GM12878 (cell line): ENCODE measurements at regions not wholly inside any gene's neighbourhood (a gene's known extent, or its start where the extent isn't known, plus 50 kb on each side); places are given as distances from the start of the nearest gene placed in this dataset.

ENCODE experiments used
- ATAC-seq: fragments of 200-7000 bp; cut with Tn5 transposase; 3 replicates; pipeline ENCODE4 v1.9.1; 2020; ENCODE audit warnings: mild to moderate bottlenecking, moderate library complexity
- BruUV-seq: library from RNA; stranded (reverse); fragments of 400-500 nt; replicated peaks from 2 replicates; lab custom pipeline; 2021; lab: Mats Ljungman, UMichigan
- CTCF ChIA-PET: fragments of 300-600 bp; sonication (Branson Sonifier 250); formaldehyde crosslinking; extraction: SDS; loops from one replicate; lab custom pipeline; 2021; ENCODE audit warnings: inconsistent platforms; lab: Yijun Ruan, JAX
- POLR2A ChIA-PET: fragments of 350-600 bp; formaldehyde crosslinking; extraction: SDS; loops from one replicate; lab custom pipeline; 2021; ENCODE audit warnings: inconsistent platforms; lab: Charles Lee
- RAD21 ChIA-PET: fragments of 300-600 bp; sonication (Branson Sonifier 250); formaldehyde crosslinking; loops from one replicate; lab custom pipeline; 2023; ENCODE audit warnings: antibody characterized with exemption; ENCODE audit not compliant: unreplicated experiment; lab: Charles Lee
- SMC1A ChIA-PET: fragments of 300-600 bp; sonication (Branson Sonifier 250); formaldehyde crosslinking; loops from one replicate; lab custom pipeline; 2023; ENCODE audit not compliant: unreplicated experiment, uncharacterized antibody; lab: Charles Lee
- DNase-seq: peaks from one replicate; pipeline ENCODE4 v3.0.0-alpha.2; 2011; ENCODE audit warnings: low read depth, low spot score
- FAIRE-seq: peaks from 3 replicates; lab custom pipeline; 2011; peaks lifted over from hg19 to GRCh38; lab: Jason Lieb, UNC
- H2AFZ ChIP-seq: 2 replicates; pipeline ENCODE4 v1.6.0; 2011; ENCODE audit warnings: low read depth, low read length, control low read depth; ENCODE audit not compliant: control insufficient read depth
- H3K27ac ChIP-seq: 2 replicates; pipeline ENCODE4 v1.5.1; 2011; ENCODE audit warnings: control low read depth; ENCODE audit not compliant: control insufficient read depth, insufficient read depth
- H3K27me3 ChIP-seq, 2 experiments: replicated peaks in 1 of 2; 2 replicates each; pipeline versions ENCODE4 v1.6.0 to v1.6.1; 2011; ENCODE audit warnings: low read length in 1 of 2; ENCODE audit not compliant: control insufficient read depth in 2 of 2, insufficient read depth in 2 of 2
- H3K36me3 ChIP-seq, 2 experiments: 2 replicates each; pipeline ENCODE4 v1.5.1; 2011; ENCODE audit warnings: low read length in 1 of 2; ENCODE audit not compliant: control insufficient read depth in 2 of 2, insufficient read depth in 2 of 2
- H3K4me1 ChIP-seq: 2 replicates; pipeline ENCODE4 v1.6.1; 2011; ENCODE audit warnings: mild to moderate bottlenecking, low read length, moderate library complexity, mixed read lengths; ENCODE audit not compliant: control insufficient read depth, insufficient read depth
- H3K4me2 ChIP-seq: 2 replicates; pipeline ENCODE4 v1.6.0; 2011; ENCODE audit warnings: control low read depth; ENCODE audit not compliant: control insufficient read depth, insufficient read depth
- H3K4me3 ChIP-seq: fragments of 200-600 bp; sonication (generic); 2 replicates; pipeline ENCODE4 v1.5.1; 2016
- H3K79me2 ChIP-seq: 2 replicates; pipeline ENCODE4 v1.6.0; 2011; ENCODE audit warnings: low read length; ENCODE audit not compliant: control insufficient read depth, insufficient read depth
- H3K9ac ChIP-seq: 2 replicates; pipeline ENCODE4 v1.8.0; 2011; ENCODE audit warnings: low read length, control low read depth, mixed read lengths; ENCODE audit not compliant: control insufficient read depth, insufficient read depth
- H3K9me3 ChIP-seq: replicated peaks from 3 replicates; pipeline ENCODE4 v1.5.1; 2011; ENCODE audit warnings: mild to moderate bottlenecking, low read length; ENCODE audit not compliant: control insufficient read depth, insufficient read depth
- H4K20me1 ChIP-seq: 2 replicates; pipeline ENCODE4 v1.6.0; 2011; ENCODE audit not compliant: control insufficient read depth, insufficient read depth
- HDGF ChIP-seq: fragments of 450-650 bp; IDR thresholded peaks from 2 replicates; pipeline ENCODE4 v1.6.1; 2016; ENCODE audit warnings: antibody characterized with exemption
- MYC ChIP-seq: IDR thresholded peaks from 2 replicates; pipeline ENCODE4 v1.6.1; 2011; ENCODE audit warnings: mild to moderate bottlenecking, low read length, moderate library complexity, inconsistent platforms; ENCODE audit not compliant: insufficient read depth, insufficient replicate concordance, insufficient read length, severe bottlenecking
- SMARCA5 ChIP-seq: fragments of 450-650 bp; IDR thresholded peaks from 2 replicates; pipeline ENCODE4 v1.6.1; 2017; ENCODE audit warnings: mild to moderate bottlenecking
- STAT3 ChIP-seq: IDR thresholded peaks from 2 replicates; pipeline ENCODE4 v1.6.1; 2011; ENCODE audit warnings: low read depth, low read length, improper control_type of control experiment
- WGBS: methylation state at CpG from one replicate; pipeline ENCODE4 v1.1.6; 2016; ENCODE audit warnings: low lambda C conversion rate; ENCODE audit not compliant: insufficient replicate concordance, insufficient coverage; ENCODE audit errors: missing lambda C conversion rate; 5-methylcytosine and 5-hydroxymethylcytosine counted together
- in situ Hi-C: fragments of 300-500 bp; cut with MboI; formaldehyde crosslinking; loops from 9 replicates; pipeline ENCODE4 v1.14.3; 2018; ENCODE audit warnings: mixed read lengths
- intact Hi-C: fragments of 100-400 bp; cut with micrococcal nuclease; formaldehyde crosslinking; loops from one replicate; pipeline ENCODE4 v1.14.2; 2022; ENCODE audit not compliant: unreplicated experiment
- TF ChIP-seq, protein P1 (sequence below): fragments of 450-650 bp; conservative IDR thresholded peaks from 2 replicates; pipeline ENCODE4 v1.6.1; 2017; ENCODE audit warnings: mild to moderate bottlenecking, moderate library complexity

DNA sequence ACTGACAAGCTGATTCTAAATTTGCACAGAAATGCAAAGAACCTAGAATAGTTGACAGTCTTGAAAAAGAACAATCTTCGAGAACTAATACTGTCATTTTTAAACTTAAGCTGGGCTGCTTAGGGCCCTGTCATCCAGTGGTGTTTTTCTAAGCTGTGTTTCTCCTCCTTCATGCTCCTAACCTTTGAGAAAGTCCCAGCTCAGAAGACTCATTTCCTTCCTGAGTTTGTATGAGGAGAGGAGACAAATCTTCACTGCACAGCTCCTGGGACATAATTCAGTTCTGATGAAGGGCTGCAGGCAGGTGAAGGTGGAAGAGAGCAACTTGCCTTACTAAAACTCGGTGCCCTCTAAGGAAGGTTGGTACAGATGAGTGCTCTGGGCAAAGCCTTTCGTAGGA is 109.5 kb upstream of the ANKRD55 start (continued):
- TF ChIP-seq, protein P1, sequence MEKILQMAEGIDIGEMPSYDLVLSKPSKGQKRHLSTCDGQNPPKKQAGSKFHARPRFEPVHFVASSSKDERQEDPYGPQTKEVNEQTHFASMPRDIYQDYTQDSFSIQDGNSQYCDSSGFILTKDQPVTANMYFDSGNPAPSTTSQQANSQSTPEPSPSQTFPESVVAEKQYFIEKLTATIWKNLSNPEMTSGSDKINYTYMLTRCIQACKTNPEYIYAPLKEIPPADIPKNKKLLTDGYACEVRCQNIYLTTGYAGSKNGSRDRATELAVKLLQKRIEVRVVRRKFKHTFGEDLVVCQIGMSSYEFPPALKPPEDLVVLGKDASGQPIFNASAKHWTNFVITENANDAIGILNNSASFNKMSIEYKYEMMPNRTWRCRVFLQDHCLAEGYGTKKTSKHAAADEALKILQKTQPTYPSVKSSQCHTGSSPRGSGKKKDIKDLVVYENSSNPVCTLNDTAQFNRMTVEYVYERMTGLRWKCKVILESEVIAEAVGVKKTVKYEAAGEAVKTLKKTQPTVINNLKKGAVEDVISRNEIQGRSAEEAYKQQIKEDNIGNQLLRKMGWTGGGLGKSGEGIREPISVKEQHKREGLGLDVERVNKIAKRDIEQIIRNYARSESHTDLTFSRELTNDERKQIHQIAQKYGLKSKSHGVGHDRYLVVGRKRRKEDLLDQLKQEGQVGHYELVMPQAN: no peak

DNA sequence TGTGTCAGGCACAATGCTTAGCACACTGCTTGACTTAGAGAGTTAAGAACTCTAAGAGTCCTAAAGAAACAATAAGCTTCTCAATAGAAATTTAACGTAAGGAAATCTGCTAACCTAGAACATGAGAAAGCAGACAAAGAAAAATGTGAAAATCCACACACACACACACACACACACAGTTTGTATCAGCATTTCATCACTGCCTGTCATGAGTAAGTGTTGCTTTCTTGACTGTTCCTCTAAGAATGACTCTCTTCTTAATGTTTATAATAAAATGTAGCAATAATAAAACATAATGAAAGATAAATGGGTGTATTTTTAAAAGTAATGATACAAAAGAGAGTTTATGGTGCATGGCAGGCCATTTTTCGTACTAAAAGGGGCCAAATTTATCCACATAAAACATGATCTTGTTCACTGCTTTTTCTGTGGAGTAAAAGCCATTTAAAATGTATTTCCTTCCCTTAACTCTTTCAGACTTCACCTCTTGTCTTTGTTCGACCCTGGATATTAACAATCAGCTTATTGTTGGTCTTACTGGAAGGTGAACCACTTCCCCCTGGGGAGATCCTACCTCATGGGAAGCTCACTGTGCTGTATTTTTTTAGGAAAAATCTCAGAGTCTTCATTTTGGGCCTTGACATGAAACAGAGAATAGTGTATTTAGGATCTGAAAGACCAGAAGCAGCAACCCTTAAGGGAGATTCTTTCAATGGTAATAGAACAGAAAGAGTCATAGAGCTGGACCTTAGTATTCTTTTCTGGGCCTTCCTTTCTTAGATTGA is 107.3 kb upstream of the ANKRD55 start:
- Histone ChIP-seq H3K9me3 (peaks cover 1% of the 10 kb centered on the region; the same call in 1 of the 3 replicates), H4K20me1 (no peaks in the 10 kb centered on the region), H3K27me3 (no peaks in the 10 kb centered on the region), H3K4me2 (no peak overlapping the region), H2AFZ (no peak overlapping the region), H3K4me3 (no peak overlapping the region), H3K4me1 (no peaks in the 10 kb centered on the region), H3K36me3 (no peaks in the 10 kb centered on the region), H3K27ac (no peak overlapping the region), H3K9ac (no peak overlapping the region), H3K79me2 (no peaks in the 10 kb centered on the region)
- in situ Hi-C loops: no loop called here
- TF ChIP-seq STAT3: no peak
- no peak for TF ChIP-seq MYC
- TF ChIP-seq HDGF: no peak
- no peak for TF ChIP-seq SMARCA5
- TF ChIP-seq, protein P1: no peak
- FAIRE-seq: no peak
- no peak for ATAC-seq
- ChIA-PET RAD21 (no interaction called here), SMC1A (interaction anchor here (0.5 to 3.1 kb wide), 8 partner anchors 8 to 1439 kb away, joined by 3 to 11 read pairs (median 4); no protein-coding TSS in a partner anchor), CTCF (interaction anchor here (0.6 to 3.2 kb wide), 4 partner anchors 11 to 1153 kb away, joined by 3 to 10 read pairs (median 4); no protein-coding TSS in a partner anchor), POLR2A (no interaction called here)
- WGBS: 26% methylated on average over 3 of the region's 3 CpGs
- DNase-seq: no peak
- intact Hi-C loops: no loop called here
- no TSS peak for BruUV-seq
